SW480 (cell line): ENCODE measurements at regions not wholly inside any gene's neighbourhood (a gene's known extent, or its start where the extent isn't known, plus 50 kb on each side); places are given as distances from the start of the nearest gene placed in this dataset.
A peak's percentile ranks its signal among the peaks of the same experiment; 100 is the strongest.
"Not testable (repeated sequence)": the region's sequence is repeated elsewhere in the genome, so short reads cannot be mapped to it uniquely, and the experiment has no call there.

Source experiments
- DNase-seq: peaks from one replicate; pipeline ENCODE4 v3.0.0-alpha.2; 2016; ENCODE audit warnings: low spot score

GRCh38 chr12:127041985-127042625 is 1224.9 kb upstream of the TMEM132C start:
- no peak for DNase-seq

- no peak for DNase-seq
These were observed 1223.2 kb upstream of the TMEM132C start for GRCh38 chr12:127043731-127044130.

- DNase-seq, result no peak
These were observed 1222.1 kb upstream of the TMEM132C start for GRCh38 chr12:127044836-127045235.

- DNase-seq, result no peak
These were observed 1220.5 kb upstream of the TMEM132C start for GRCh38 chr12:127046467-127046866.

- DNase-seq, result no peak
These were observed 1218.9 kb upstream of the TMEM132C start for GRCh38 chr12:127048057-127048456.

- DNase-seq, result not testable (repeated sequence)
These were observed 1218.4 kb upstream of the TMEM132C start for GRCh38 chr12:127048525-127048924.

- no peak for DNase-seq
These were observed 1215.8 kb upstream of the TMEM132C start for GRCh38 chr12:127051139-127051538.

- DNase-seq, result no peak
These were observed 1214.3 kb upstream of the TMEM132C start for GRCh38 chr12:127052511-127053232.

GRCh38 chr12:127054531-127054930 is 1212.4 kb upstream of the TMEM132C start:
- no peak for DNase-seq

- peak; percentile 82 for DNase-seq
These were observed 1206.6 kb upstream of the TMEM132C start for GRCh38 chr12:127060310-127060847.

GRCh38 chr12:127060933-127061332 is 1206.0 kb upstream of the TMEM132C start:
- DNase-seq, result peak; percentile 8

- peak; percentile 6 for DNase-seq
These were observed 1203.5 kb upstream of the TMEM132C start for GRCh38 chr12:127063339-127064072.

GRCh38 chr12:127064207-127064606 is 1202.8 kb upstream of the TMEM132C start:
- DNase-seq, result no peak

- DNase-seq, result no peak
These were observed 1201.4 kb upstream of the TMEM132C start for GRCh38 chr12:127065595-127065994.

GRCh38 chr12:127070515-127071157 is 1196.3 kb upstream of the TMEM132C start:
- no peak for DNase-seq

- no peak for DNase-seq
These were observed 1192.8 kb upstream of the TMEM132C start for GRCh38 chr12:127074161-127074560.

GRCh38 chr12:127075981-127076380 is 1191.0 kb upstream of the TMEM132C start:
- DNase-seq, result no peak

- DNase-seq, result no peak
These were observed 1189.5 kb upstream of the TMEM132C start for GRCh38 chr12:127077262-127078045.

GRCh38 chr12:127078577-127079350 is 1188.2 kb upstream of the TMEM132C start:
- no peak for DNase-seq

GRCh38 chr12:127079636-127080035 is 1187.3 kb upstream of the TMEM132C start:
- DNase-seq, result no peak

GRCh38 chr12:127081058-127081457 is 1185.9 kb upstream of the TMEM132C start:
- no peak for DNase-seq
